NOMO-1 treated with dmso at 0.1 percent for 144 hours (cell line): ENCODE measurements at regions not wholly inside any gene's neighbourhood (a gene's known extent, or its start where the extent isn't known, plus 50 kb on each side); places are given as distances from the start of the nearest gene placed in this dataset.

Experiments used
- DNase-seq: peaks from one replicate; lab custom pipeline; 2025; ENCODE audit not compliant: unreplicated experiment; lab: John Stamatoyannopoulos, UW

DNA sequence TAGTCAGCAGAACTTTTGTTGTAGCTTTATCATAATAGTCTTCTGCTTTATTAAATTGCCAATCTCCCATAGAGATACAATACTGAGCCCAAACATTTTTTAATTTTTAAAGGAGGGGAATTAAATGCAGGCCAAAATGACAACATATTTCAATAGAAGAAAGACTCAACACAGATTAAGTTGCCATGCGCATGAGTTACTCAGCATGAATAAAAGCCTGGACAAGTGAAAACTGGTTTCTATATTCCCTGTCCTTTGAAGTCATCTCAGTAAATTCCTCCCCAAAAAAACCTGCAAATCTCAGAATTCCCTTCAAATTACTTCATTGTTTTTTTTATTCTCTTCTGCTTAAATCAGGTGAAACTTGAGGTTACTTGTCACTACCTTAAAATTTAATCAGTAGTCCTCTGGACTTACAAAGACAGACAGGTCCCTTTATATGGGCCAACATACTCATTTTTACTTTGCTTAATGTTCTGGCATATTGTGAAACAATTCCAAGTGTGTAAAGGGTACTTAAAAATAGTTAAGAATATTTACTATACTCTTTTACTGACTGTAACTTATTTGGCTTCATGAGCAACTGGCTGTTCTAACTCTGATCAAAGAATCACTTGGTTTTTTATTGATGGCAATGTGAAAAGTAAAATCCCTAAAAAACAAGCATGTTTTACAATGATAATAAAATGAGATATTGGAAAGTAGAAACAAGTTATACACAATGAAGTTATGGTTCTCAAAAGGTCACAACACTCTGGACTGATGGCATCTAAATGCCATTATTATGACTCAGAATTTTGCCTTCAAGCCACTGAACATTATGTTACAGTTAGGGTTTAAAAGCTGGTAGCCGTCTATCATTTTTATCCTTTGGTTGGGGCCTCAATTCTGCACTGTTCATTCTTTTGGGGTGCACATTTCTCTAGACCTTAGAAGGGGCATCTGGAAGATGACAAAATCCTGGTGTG lies 49.9 kb upstream of the COL21A1 start:
- DNase-seq = no peak
